DMS53 (cell line): ENCODE measurements at regions not wholly inside any gene's neighbourhood (a gene's known extent, or its start where the extent isn't known, plus 50 kb on each side); places are given as distances from the start of the nearest gene placed in this dataset.
"Not testable (repeated sequence)": the region's sequence is repeated elsewhere in the genome, so short reads cannot be mapped to it uniquely, and the experiment has no call there.

Source experiments
- DNase-seq: peaks from one replicate; lab custom pipeline; 2025; lab: John Stamatoyannopoulos, UW

DNA sequence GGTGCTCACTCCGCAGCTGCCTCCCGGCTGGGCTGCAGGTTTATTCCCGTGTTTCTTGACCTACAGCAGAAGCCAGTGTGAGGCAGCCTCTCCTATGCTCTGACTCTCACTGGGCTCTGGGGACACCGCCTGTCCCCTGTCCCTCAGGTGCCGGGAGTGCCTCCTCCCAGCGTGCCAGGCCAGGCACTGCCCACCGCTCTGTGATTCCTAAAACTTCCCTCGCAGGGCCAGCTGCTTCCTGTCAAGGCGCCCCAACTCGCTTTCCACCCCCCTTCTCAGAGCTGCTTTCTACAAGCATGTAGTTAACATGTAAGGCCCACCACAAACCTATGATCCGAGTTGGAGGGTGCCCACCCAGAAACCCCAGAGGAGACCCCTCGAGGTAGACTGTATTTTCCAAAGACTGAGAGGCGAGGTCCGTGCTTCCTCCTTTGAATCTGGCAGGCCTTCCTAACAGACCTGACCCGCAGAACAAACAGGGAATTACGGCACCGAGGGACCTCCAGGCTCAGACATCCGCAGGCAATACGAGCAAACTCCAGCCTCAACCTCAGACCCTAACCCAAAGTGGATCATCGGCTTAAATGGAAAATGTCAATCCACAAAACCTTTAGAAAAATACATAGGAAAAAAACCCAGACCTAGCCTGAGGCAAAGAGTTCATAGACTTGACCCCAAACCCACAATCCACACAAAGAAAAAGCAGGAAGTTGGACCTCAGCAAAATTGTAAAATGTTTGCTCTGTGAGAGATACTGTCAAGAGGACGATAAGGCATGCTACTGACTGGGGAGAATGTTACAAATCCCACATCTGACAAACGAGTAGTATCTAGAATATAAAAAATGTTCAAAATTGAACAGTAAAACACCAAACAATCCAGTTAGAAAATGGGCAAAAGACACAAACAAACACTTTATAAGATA is 121.3 kb upstream of the IQSEC1 start:
- DNase-seq = no peak

- no peak for DNase-seq
These were observed 120.4 kb upstream of the IQSEC1 start for GRCh38 chr3:13193320-13194284.

DNA sequence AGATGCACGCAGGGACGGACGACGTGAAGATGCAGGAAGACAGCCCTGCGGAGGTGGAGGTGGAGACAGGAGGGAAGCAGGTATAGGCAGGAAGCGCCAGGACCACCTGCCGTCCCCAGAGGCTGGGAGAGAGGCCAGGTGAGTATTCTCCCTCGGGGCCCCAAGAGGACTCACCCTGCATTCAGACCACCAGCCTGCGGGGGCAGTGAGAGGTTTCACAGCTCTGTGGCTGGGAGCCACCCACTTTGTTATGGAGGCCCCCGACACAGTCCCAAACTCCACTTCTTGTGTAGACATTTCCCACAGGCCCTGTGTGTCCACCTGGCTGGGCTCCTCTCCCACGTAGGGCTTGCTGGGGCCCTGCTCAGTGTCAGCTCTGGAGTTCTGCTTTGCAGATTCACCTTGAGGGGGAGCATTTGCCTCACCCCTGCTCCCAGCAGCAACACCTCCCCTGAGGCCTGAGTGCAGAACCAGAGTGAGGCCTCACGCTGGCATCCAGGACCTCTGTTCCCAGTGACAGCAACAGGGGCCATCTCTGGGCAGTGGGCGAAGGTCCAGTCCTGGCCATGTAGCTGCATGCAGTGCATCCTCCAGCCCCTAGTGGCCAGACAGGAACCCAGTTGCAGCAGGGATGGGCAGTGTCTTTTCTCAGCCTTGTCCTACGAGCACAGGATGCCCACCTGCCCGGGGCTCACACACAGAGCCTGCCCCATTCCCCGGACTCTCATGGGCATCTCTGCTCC is 119.4 kb upstream of the IQSEC1 start:
- peak; percentile 0 for DNase-seq

DNA sequence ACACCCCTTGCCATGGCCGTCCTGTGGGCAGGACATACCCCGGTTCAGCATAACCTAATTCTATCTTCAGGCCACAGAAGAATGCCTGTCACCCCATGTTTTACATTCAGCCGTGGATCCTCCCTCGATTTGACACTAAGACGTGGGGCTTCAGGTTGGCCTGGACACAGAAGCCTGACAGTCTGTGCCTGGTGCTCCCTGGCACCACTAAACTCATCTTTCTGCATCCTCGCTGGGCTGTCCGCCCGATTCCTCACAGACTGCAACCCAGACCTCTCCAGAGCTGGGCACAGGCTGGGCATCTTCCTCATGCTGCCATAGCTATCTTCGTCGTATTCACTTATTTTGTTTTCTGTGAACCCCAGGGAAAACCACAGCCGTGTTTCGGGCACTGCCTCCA is 117.8 kb upstream of the IQSEC1 start:
- DNase-seq = no peak

GRCh38 chr3:13190378-13190765 is 117.1 kb upstream of the IQSEC1 start:
- DNase-seq = no peak

- peak; percentile 40 for DNase-seq
These were observed 116.6 kb upstream of the IQSEC1 start for GRCh38 chr3:13189639-13190377.

DNA sequence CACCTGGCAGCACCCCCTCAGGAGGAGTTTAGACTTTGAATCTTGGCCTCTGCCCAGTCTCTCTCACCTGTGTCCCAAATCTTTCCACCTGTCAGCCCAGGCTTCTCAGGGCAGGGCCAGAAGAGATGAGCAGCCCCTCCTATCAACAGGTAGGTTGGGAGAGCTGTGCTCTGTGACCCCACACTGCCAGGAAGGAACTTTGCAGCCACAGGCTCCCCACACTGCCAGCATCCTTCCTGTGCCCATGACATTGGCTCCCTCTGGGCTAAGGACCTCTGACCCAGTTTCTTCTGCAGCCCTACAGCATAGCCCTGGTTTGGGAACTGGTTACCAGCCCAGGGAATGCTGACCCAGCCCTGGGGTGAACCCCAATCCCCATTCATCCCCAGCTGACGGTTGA is 115.7 kb upstream of the IQSEC1 start:
- no peak for DNase-seq

GRCh38 chr3:13188181-13188779 is 115.1 kb upstream of the IQSEC1 start:
- no peak for DNase-seq

- no peak for DNase-seq
These were observed 114.4 kb upstream of the IQSEC1 start for GRCh38 chr3:13187593-13187992.

DNA sequence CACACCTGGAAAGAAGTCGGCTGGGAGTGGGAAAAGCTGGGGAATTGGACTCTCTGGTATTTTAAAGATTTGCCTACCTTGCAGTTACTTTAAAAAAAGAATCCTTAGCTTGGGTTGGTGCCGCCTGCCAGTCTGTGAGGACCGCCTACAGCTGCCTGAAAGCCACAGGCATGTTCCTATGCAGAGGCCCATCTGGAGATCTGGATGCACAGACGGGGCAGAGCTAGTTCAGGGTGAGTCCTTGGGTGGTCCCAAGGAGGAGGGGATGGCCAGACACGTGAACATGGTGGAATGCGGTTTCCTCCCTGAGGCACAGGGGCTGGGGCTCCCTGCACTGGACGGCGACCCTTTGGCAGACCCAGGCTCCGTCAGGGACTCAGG is 113.2 kb upstream of the IQSEC1 start:
- DNase-seq = no peak

- no peak for DNase-seq
These were observed 112.7 kb upstream of the IQSEC1 start for GRCh38 chr3:13185737-13186434.

- DNase-seq = not testable (repeated sequence)
These were observed 106.5 kb upstream of the IQSEC1 start for GRCh38 chr3:13179582-13180210.

DNA sequence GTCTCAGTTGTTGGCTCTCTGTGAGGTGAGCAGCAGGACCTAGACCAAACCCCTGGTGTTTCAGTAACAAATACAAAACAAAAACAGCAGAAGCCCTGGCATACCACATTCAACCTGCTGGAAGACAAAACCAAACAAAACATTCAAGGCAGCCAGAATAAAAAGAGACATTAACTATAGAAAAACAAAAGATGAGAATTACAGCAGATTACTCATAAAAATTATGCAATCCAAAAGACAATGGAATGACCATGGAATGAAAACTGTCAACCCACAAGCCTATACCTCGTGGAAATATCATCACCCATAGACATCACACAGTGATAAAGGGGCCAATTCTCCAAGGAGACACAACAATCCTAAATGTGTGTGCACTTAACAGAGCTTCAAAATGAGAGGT is 106.0 kb upstream of the IQSEC1 start:
- DNase-seq = no peak

GRCh38 chr3:13178107-13178506 is 104.9 kb upstream of the IQSEC1 start:
- no peak for DNase-seq

- DNase-seq = no peak
These were observed 104.4 kb upstream of the IQSEC1 start for GRCh38 chr3:13177641-13178040.

- no peak for DNase-seq
These were observed 104.0 kb upstream of the IQSEC1 start for GRCh38 chr3:13177236-13177635.

- DNase-seq = no peak
These were observed 103.2 kb upstream of the IQSEC1 start for GRCh38 chr3:13176445-13176844.

- DNase-seq = no peak
These were observed 101.5 kb upstream of the IQSEC1 start for GRCh38 chr3:13174803-13175135.

GRCh38 chr3:13174011-13174802 is 101.0 kb upstream of the IQSEC1 start:
- no peak for DNase-seq
